H1 (cell line): ENCODE measurements at regions not wholly inside any gene's neighbourhood (a gene's known extent, or its start where the extent isn't known, plus 50 kb on each side); places are given as distances from the start of the nearest gene placed in this dataset.

Experiments used
- BCL11A ChIP-seq, 2 experiments: IDR thresholded peaks; one replicate each; pipeline ENCODE4 v1.6.1; 2011; ENCODE audit warnings: low read depth in 2 of 2, low read length in 2 of 2, mild to moderate bottlenecking in 2 of 2
- RFX5 ChIP-seq: IDR thresholded peaks from 2 replicates; pipeline ENCODE4 v1.6.1; 2011; ENCODE audit warnings: low read depth, low read length, improper control_type of control experiment, borderline replicate concordance

GRCh38 chr3:140854961-140855360 is 86.7 kb upstream of the SLC25A36 start (continued):
- TF ChIP-seq BCL11A (IDR thresholded peaks at IDR 0.05; ENCODE audit: low read depth in 2 of 2, low read length in 2 of 2) (no peak), RFX5 (no peak)
